HL-60 (cell line): ENCODE measurements at regions not wholly inside any gene's neighbourhood (a gene's known extent, or its start where the extent isn't known, plus 50 kb on each side); places are given as distances from the start of the nearest gene placed in this dataset.

Source experiments
- DNase-seq, 2 experiments: peaks; one replicate each; pipeline ENCODE4 v3.0.0-alpha.2; 2010 to 2020; ENCODE audit warnings: low read depth in 1 of 2, low spot score in 1 of 2
- H3K27ac ChIP-seq: fragments of 250-450 bp; sonication (Bioruptor Pico); replicated peaks from 2 replicates; pipeline ENCODE4 v1.5.1; 2020; ENCODE audit warnings: mild to moderate bottlenecking, moderate library complexity
- H3K27me3 ChIP-seq: fragments of 250-450 bp; sonication (Bioruptor Pico); 2 replicates; pipeline ENCODE4 v1.5.1; 2021; ENCODE audit warnings: mild to moderate bottlenecking, moderate library complexity; ENCODE audit not compliant: insufficient read depth, poor library complexity, severe bottlenecking
- H3K4me3 ChIP-seq: replicated peaks from 2 replicates; pipeline ENCODE4 v1.5.1; 2011; ENCODE audit warnings: mild to moderate bottlenecking, control low read depth, low read length; ENCODE audit not compliant: insufficient read depth
- GABPA ChIP-seq: IDR thresholded peaks from 2 replicates; pipeline ENCODE4 v1.6.1; 2012; ENCODE audit warnings: low read depth
- POLR2AphosphoS5 ChIP-seq: IDR thresholded peaks from 2 replicates; pipeline ENCODE4 v1.6.1; 2012; ENCODE audit warnings: low read depth
- SPI1 ChIP-seq: IDR thresholded peaks from 2 replicates; pipeline ENCODE4 v1.6.1; 2012; ENCODE audit warnings: low read depth, mild to moderate bottlenecking, borderline replicate concordance
- TF ChIP-seq, protein P1 (sequence below): IDR thresholded peaks from one replicate; pipeline ENCODE4 v1.5.1; 2011; ENCODE audit warnings: low read length, control low read depth, inconsistent platforms; ENCODE audit not compliant: insufficient read depth
- TF ChIP-seq, protein P2 (sequence below): IDR thresholded peaks from 2 replicates; pipeline ENCODE4 v1.6.1; 2012; ENCODE audit warnings: low read depth; ENCODE audit not compliant: insufficient replicate concordance

DNA sequence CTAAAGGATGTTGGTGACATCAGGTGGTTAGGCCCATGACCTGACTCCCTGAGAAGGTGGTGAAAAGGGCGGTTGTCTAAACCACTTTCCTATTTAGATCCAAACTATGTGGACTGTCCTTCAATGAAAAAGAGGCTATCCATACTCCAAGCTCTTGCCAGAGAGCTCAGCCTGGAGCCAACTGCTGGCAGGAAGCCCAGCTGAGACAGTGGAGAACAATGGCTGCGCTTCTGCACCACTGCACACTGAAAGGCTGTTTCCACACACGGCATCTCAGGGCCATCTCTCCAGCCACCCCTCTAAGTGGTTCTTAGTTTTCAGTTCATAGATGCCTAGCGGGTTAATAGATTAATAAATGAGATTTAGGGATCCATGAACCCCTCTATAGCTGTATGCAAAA lies 488.8 kb upstream of the ZMIZ1 start:
- no peak for TF ChIP-seq POLR2AphosphoS5
- TF ChIP-seq SPI1: no peak
- TF ChIP-seq, protein P1, sequence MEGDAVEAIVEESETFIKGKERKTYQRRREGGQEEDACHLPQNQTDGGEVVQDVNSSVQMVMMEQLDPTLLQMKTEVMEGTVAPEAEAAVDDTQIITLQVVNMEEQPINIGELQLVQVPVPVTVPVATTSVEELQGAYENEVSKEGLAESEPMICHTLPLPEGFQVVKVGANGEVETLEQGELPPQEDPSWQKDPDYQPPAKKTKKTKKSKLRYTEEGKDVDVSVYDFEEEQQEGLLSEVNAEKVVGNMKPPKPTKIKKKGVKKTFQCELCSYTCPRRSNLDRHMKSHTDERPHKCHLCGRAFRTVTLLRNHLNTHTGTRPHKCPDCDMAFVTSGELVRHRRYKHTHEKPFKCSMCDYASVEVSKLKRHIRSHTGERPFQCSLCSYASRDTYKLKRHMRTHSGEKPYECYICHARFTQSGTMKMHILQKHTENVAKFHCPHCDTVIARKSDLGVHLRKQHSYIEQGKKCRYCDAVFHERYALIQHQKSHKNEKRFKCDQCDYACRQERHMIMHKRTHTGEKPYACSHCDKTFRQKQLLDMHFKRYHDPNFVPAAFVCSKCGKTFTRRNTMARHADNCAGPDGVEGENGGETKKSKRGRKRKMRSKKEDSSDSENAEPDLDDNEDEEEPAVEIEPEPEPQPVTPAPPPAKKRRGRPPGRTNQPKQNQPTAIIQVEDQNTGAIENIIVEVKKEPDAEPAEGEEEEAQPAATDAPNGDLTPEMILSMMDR: no peak
- TF ChIP-seq, protein P2, sequence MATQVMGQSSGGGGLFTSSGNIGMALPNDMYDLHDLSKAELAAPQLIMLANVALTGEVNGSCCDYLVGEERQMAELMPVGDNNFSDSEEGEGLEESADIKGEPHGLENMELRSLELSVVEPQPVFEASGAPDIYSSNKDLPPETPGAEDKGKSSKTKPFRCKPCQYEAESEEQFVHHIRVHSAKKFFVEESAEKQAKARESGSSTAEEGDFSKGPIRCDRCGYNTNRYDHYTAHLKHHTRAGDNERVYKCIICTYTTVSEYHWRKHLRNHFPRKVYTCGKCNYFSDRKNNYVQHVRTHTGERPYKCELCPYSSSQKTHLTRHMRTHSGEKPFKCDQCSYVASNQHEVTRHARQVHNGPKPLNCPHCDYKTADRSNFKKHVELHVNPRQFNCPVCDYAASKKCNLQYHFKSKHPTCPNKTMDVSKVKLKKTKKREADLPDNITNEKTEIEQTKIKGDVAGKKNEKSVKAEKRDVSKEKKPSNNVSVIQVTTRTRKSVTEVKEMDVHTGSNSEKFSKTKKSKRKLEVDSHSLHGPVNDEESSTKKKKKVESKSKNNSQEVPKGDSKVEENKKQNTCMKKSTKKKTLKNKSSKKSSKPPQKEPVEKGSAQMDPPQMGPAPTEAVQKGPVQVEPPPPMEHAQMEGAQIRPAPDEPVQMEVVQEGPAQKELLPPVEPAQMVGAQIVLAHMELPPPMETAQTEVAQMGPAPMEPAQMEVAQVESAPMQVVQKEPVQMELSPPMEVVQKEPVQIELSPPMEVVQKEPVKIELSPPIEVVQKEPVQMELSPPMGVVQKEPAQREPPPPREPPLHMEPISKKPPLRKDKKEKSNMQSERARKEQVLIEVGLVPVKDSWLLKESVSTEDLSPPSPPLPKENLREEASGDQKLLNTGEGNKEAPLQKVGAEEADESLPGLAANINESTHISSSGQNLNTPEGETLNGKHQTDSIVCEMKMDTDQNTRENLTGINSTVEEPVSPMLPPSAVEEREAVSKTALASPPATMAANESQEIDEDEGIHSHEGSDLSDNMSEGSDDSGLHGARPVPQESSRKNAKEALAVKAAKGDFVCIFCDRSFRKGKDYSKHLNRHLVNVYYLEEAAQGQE: no peak
- TF ChIP-seq GABPA: no peak
- Histone ChIP-seq H3K4me3 (no peak overlapping the region), H3K27ac (no peak overlapping the region), H3K27me3 (no peaks in the 10 kb centered on the region)
- DNase-seq: no peak

DNA sequence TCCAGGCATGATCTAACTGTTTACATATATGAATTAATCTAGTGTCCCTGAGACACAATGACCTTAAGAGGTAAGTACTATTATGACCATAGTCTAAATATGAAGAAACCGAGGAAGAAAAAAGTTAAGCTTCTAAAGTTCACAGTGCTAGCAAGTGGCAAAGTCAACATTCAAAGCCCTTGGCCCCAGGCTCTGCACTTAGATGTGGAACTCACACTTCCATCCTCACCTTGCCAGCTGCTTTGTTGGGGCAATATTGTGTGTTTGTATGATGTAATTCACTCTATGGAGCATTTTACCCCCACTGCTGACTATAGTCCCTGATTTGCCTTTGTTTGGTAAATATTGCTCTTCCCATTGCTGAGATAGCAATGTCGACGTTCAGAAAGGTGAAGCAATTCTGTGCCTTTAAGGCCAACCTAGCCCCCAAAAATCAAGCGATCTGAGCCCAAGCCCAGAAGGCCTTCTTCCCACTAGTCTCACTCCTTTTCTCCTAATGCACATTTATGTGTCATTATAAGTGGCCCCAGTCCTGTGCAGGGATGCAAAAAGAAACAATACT lies 487.6 kb upstream of the ZMIZ1 start:
- no peak for DNase-seq
- H3K27ac ChIP-seq: no peak overlapping the region
- no peaks in the 10 kb centered on the region for H3K27me3 ChIP-seq
- no peak overlapping the region for H3K4me3 ChIP-seq
- TF ChIP-seq, protein P2: no peak
- TF ChIP-seq POLR2AphosphoS5 (no peak), GABPA (no peak), SPI1 (no peak)
- TF ChIP-seq, protein P1: no peak

DNA sequence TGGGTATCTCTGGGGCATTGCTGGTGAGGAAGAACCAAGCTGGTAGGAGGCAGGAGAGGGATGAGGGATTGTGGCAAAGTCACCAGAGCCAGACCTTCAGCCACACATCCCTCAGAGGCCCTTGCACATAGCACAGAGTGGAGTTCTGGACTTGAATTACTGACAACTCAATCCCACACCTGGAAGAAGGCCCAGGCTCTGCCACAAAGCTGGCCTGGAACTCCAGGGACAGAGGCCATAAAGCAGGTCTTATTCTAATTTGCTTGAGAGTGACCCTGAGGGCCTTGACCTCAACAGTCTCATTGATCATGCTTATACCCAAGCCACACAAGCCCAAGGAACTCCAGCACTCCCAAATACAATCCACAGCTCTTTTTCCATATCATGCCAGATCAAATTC lies 486.2 kb upstream of the ZMIZ1 start:
- no peak overlapping the region for H3K4me3 ChIP-seq
- TF ChIP-seq GABPA (no peak), POLR2AphosphoS5 (no peak), SPI1 (no peak)
- TF ChIP-seq, protein P2: no peak
- TF ChIP-seq, protein P1: no peak
- no peaks in the 10 kb centered on the region for H3K27me3 ChIP-seq
- no peak for DNase-seq
- H3K27ac ChIP-seq: no peak overlapping the region
